ENCODE measurements at regions not wholly inside any gene's neighbourhood (a gene's known extent, or its start where the extent isn't known, plus 50 kb on each side); places are given as distances from the start of the nearest gene placed in this dataset.

DNA sequence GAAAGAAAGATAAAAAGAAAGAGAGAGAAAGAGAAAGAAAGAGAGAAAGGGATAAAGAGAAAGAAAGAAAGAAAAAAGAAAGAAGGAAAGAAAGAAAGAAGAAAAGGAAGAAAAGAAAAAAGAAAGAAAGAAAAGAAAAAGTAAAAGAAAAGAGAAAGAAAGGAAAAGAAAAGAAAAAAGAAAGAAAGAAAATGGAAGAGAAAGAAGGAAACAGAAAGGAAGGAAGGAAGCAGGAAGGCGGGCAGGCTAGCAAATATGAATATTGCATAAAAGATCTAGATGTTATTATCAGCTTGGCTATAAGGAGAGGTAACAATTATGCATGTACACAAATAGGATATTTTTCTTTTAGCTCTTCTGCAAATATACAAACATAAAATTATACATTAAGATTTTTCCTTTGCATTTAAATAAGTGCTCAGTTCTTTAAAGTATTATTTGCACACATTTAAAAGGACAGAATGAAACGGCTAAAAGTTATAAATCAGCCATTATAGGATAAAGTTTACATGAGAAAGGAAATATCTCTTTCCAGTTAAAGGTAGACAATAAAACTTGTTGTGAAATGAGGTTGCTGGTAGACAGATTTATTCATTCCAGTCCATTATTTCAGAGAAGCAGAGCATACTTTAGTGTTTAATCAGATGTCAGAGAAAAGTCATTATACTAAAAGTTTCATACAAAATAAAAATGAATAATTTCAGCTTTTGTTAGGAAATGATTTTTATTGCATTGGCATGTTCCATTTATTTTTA is 511.4 kb downstream of the KCNJ3 start:
- TF ChIP-seq, protein P1, sequence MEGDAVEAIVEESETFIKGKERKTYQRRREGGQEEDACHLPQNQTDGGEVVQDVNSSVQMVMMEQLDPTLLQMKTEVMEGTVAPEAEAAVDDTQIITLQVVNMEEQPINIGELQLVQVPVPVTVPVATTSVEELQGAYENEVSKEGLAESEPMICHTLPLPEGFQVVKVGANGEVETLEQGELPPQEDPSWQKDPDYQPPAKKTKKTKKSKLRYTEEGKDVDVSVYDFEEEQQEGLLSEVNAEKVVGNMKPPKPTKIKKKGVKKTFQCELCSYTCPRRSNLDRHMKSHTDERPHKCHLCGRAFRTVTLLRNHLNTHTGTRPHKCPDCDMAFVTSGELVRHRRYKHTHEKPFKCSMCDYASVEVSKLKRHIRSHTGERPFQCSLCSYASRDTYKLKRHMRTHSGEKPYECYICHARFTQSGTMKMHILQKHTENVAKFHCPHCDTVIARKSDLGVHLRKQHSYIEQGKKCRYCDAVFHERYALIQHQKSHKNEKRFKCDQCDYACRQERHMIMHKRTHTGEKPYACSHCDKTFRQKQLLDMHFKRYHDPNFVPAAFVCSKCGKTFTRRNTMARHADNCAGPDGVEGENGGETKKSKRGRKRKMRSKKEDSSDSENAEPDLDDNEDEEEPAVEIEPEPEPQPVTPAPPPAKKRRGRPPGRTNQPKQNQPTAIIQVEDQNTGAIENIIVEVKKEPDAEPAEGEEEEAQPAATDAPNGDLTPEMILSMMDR (IDR thresholded peaks at IDR 0.05; ENCODE audit: unreplicated experiment): no peak
- H3K27me3 Mint-ChIP-seq: no peaks in the 10 kb centered on the region
- H3K4me1 Mint-ChIP-seq (ENCODE audit: low read depth): peaks cover 11% of the 10 kb centered on the region
- H3K27ac Mint-ChIP-seq: peak overlapping the region; percentile 27
- H3K36me3 Mint-ChIP-seq (ENCODE audit: insufficient read depth): peaks cover 10% of the 10 kb centered on the region
- no peak overlapping the region for H3K4me3 Mint-ChIP-seq (ENCODE audit: low read depth)
- DNase-seq (ENCODE audit: low spot score, unreplicated experiment): no peak
- peaks cover 29% of the 10 kb centered on the region for H3K9me3 Mint-ChIP-seq (ENCODE audit: low read depth)

DNA sequence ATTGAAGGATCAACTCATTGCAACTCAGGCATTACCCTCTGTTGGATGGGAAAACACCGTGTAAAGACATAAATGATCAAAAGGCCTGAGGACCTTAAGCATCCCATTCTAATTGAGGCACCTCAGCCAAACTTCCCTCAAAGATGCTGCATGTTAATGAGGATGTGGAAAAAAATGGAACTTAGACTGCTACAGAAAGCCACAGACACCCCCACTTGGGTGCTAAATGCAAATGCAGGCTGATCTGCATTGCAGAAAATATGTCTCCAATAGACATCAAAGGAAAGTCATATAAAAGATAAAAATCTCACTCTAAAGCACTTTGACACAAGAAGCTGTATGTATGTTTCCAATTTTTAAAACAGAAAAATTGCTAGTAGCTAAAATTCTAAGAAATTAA is 504.7 kb downstream of the KCNJ3 start:
- Mint-ChIP-seq H3K27ac (no peak overlapping the region), H3K4me3 (ENCODE audit: low read depth) (no peak overlapping the region), H3K9me3 (ENCODE audit: low read depth) (peaks cover 27% of the 10 kb centered on the region), H3K4me1 (ENCODE audit: low read depth) (no peaks in the 10 kb centered on the region), H3K27me3 (no peaks in the 10 kb centered on the region), H3K36me3 (ENCODE audit: insufficient read depth) (peaks cover 15% of the 10 kb centered on the region)
- TF ChIP-seq, protein P1 (IDR thresholded peaks at IDR 0.05; ENCODE audit: unreplicated experiment): no peak
- DNase-seq (ENCODE audit: low spot score, unreplicated experiment): no peak

DNA sequence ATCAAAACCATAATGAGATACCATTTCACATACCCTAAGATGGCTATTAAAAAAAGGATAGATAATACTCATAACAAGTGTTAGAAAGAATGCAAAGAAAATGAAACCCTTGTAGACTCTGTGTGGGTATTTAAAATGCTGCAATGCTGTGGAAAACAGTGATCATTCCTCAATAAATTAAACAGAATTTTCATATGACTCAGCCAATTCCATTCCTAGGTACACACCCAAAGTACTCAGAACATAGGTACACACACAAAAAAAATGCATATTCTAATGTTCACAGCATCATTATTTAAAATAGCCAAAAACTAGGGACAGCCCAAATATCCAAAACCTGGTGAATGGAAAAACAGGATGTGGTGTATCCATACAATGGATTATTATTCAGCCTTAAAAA is 502.3 kb downstream of the KCNJ3 start:
- peaks cover 10% of the 10 kb centered on the region for H3K36me3 Mint-ChIP-seq (ENCODE audit: insufficient read depth)
- no peaks in the 10 kb centered on the region for H3K27me3 Mint-ChIP-seq
- TF ChIP-seq, protein P1 (IDR thresholded peaks at IDR 0.05; ENCODE audit: unreplicated experiment): no peak
- peaks cover 10% of the 10 kb centered on the region for H3K4me1 Mint-ChIP-seq (ENCODE audit: low read depth)
- no peak for DNase-seq (ENCODE audit: low spot score, unreplicated experiment)
- peaks cover 10% of the 10 kb centered on the region for H3K9me3 Mint-ChIP-seq (ENCODE audit: low read depth)
- H3K27ac Mint-ChIP-seq: no peak overlapping the region
- no peak overlapping the region for H3K4me3 Mint-ChIP-seq (ENCODE audit: low read depth)

DNA sequence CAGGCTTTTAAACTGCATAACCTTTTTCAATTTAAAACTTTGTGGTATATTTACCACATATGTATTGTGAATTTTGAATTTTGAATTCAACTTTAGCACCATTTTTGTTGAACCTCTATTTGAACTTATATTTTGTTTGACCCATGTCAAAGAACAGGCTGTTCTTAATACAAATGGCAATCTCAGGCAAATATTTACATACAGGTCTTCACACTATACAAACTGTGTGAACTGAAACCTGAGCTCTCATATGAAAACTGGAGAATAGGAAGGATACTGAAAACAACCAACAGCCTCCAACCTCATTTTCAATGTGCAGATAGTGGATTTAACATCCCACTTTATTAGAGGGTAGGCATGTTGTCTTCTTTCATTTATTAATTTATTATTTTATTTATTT is 491.8 kb downstream of the KCNJ3 start:
- Mint-ChIP-seq H3K4me1 (ENCODE audit: low read depth) (peaks cover 22% of the 10 kb centered on the region), H3K4me3 (ENCODE audit: low read depth) (no peak overlapping the region)
- TF ChIP-seq, protein P1 (IDR thresholded peaks at IDR 0.05; ENCODE audit: unreplicated experiment): no peak

DNA sequence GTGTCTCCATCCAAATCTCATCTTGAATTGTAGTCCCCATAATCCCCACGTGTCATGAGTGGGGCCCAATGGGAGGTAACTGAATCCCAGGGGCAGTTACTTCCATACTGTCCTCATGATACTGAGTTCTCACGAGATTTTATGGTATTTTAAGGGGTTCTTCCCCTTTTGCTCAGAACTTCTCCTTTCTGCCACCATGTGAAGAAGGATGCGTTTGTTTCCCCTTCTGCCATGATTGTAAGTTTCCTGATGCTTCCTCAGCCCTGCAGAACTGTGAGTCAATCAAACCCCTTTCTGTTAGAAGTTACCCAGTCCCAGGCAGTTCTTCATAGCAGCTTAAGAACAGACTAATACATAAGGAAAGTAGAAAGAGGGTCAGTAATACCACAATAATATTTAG is 480.4 kb downstream of the KCNJ3 start:
- no peak overlapping the region for H3K27ac Mint-ChIP-seq
- H3K27me3 Mint-ChIP-seq: no peaks in the 10 kb centered on the region
- TF ChIP-seq, protein P1 (IDR thresholded peaks at IDR 0.05; ENCODE audit: unreplicated experiment): no peak
- DNase-seq (ENCODE audit: low spot score, unreplicated experiment): no peak
- no peak overlapping the region for H3K4me3 Mint-ChIP-seq (ENCODE audit: low read depth)
- peaks cover 3% of the 10 kb centered on the region for H3K4me1 Mint-ChIP-seq (ENCODE audit: low read depth)
- peaks cover 7% of the 10 kb centered on the region for H3K36me3 Mint-ChIP-seq (ENCODE audit: insufficient read depth)
- peaks cover 18% of the 10 kb centered on the region for H3K9me3 Mint-ChIP-seq (ENCODE audit: low read depth)

More for the DNA sequence above, 491.8 kb downstream of the KCNJ3 start:
- no peak overlapping the region for H3K27ac Mint-ChIP-seq
- peaks cover 24% of the 10 kb centered on the region for H3K36me3 Mint-ChIP-seq (ENCODE audit: insufficient read depth)
- peaks cover 36% of the 10 kb centered on the region for H3K9me3 Mint-ChIP-seq (ENCODE audit: low read depth)
- H3K27me3 Mint-ChIP-seq: no peaks in the 10 kb centered on the region
- DNase-seq (ENCODE audit: low spot score, unreplicated experiment): no peak

All from progenitor cell of endocrine pancreas (in vitro differentiated cells).